CD14-positive monocyte (primary cell): ENCODE measurements at regions not wholly inside any gene's neighbourhood (a gene's known extent, or its start where the extent isn't known, plus 50 kb on each side); places are given as distances from the start of the nearest gene placed in this dataset.

ENCODE experiments used
- DNase-seq, 3 donors: peaks; one replicate each; pipeline ENCODE4 v3.0.0-alpha.2; 2011 to 2022
- H2AFZ ChIP-seq: 2 replicates; pipeline ENCODE4 v1.6.0; 2012; ENCODE audit warnings: mild to moderate bottlenecking, low read depth, low read length, inconsistent platforms; ENCODE audit not compliant: insufficient read depth, poor library complexity, severe bottlenecking
- H3K27ac ChIP-seq, 2 donors: 1 replicate in 1 of 2; 2 replicates in 1 of 2; pipeline ENCODE4 v1.5.1; 2012 to 2013; ENCODE audit warnings: low read length in 2 of 2, control low read depth in 1 of 2, inconsistent platforms in 1 of 2, low read depth in 1 of 2, mild to moderate bottlenecking in 1 of 2
- H3K27me3 ChIP-seq, 2 donors: one replicate each; pipeline versions ENCODE4 v1.6.0 to v1.6.1; 2011 to 2013; ENCODE audit warnings: low read length in 2 of 2; ENCODE audit not compliant: control insufficient read depth in 2 of 2, insufficient read depth in 2 of 2
- H3K36me3 ChIP-seq, 2 donors: replicated peaks in 1 of 2; 1 replicate in 1 of 2; 2 replicates in 1 of 2; pipeline versions ENCODE4 v1.5.1 to v1.6.1; 2012 to 2013; ENCODE audit warnings: low read length in 2 of 2, control low read depth in 1 of 2, inconsistent platforms in 1 of 2, mild to moderate bottlenecking in 1 of 2; ENCODE audit not compliant: insufficient read depth in 2 of 2, control insufficient read depth in 1 of 2
- H3K4me1 ChIP-seq, 2 donors: 1 replicate in 1 of 2; 2 replicates in 1 of 2; pipeline versions ENCODE4 v1.5.1 to v1.6.1; 2012 to 2013; ENCODE audit warnings: low read length in 2 of 2, control low read depth in 1 of 2, inconsistent platforms in 1 of 2, mild to moderate bottlenecking in 1 of 2, moderate library complexity in 1 of 2; ENCODE audit not compliant: insufficient read depth in 2 of 2, control insufficient read depth in 1 of 2
- H3K4me2 ChIP-seq: replicated peaks from 2 replicates; pipeline ENCODE3; 2012; ENCODE audit warnings: low read length, moderate library complexity, mild to moderate bottlenecking; ENCODE audit not compliant: poor library complexity, severe bottlenecking; ENCODE audit errors: extremely low read depth
- H3K4me3 ChIP-seq, 3 experiments: fragments of 200-600 bp in 1 of 3; sonication (generic) in 1 of 3; replicated peaks in 1 of 3; 1 replicate in 2 of 3; 2 replicates in 1 of 3; pipeline ENCODE4 v1.5.1; 2011 to 2013; ENCODE audit warnings: low read length in 3 of 3, mild to moderate bottlenecking in 3 of 3, control low read depth in 2 of 3, low read depth in 2 of 3, inconsistent platforms in 1 of 3, moderate library complexity in 1 of 3
- H3K79me2 ChIP-seq: 2 replicates; pipeline ENCODE4 v1.6.0; 2012; ENCODE audit warnings: mild to moderate bottlenecking, control low read depth, inconsistent platforms, low read length, moderate library complexity; ENCODE audit not compliant: insufficient read depth
- H3K9ac ChIP-seq: 2 replicates; pipeline ENCODE4 v1.6.0; 2017; ENCODE audit warnings: low read length, mild to moderate bottlenecking; ENCODE audit not compliant: insufficient read depth, poor library complexity, severe bottlenecking
- H3K9me3 ChIP-seq, 2 donors: replicated peaks in 1 of 2; 1 replicate in 1 of 2; 2 replicates in 1 of 2; pipeline versions ENCODE4 v1.5.1 to v1.6.1; 2012 to 2013; ENCODE audit warnings: low read length in 2 of 2, control low read depth in 1 of 2; ENCODE audit not compliant: control insufficient read depth in 1 of 2, insufficient read depth in 1 of 2
- H4K20me1 ChIP-seq: 2 replicates; pipeline ENCODE4 v1.6.0; 2012; ENCODE audit warnings: mild to moderate bottlenecking, low read length, control low read depth, moderate library complexity; ENCODE audit not compliant: insufficient read depth
- H3K27ac Mint-ChIP-seq, 7 donors: one replicate each; pipeline ENCODE4 v1.8.0; 2020; ENCODE audit warnings: mild to moderate bottlenecking in 7 of 7, mixed read lengths in 7 of 7, moderate library complexity in 6 of 7, inconsistent platforms in 2 of 7
- H3K27me3 Mint-ChIP-seq, 3 donors: one replicate each; pipeline ENCODE4 v1.8.0; 2021 to 2022; ENCODE audit warnings: low read depth in 3 of 3, mild to moderate bottlenecking in 3 of 3, mixed read lengths in 3 of 3, moderate library complexity in 3 of 3, inconsistent platforms in 1 of 3
- H3K36me3 Mint-ChIP-seq, 2 donors: one replicate each; pipeline ENCODE4 v1.8.0; 2020; ENCODE audit warnings: mixed read lengths in 2 of 2, inconsistent platforms in 1 of 2, mild to moderate bottlenecking in 1 of 2
- H3K4me1 Mint-ChIP-seq: one replicate; pipeline ENCODE4 v1.8.0; 2020; ENCODE audit warnings: mild to moderate bottlenecking, mixed read lengths
- H3K4me3 Mint-ChIP-seq, 2 donors: one replicate each; pipeline ENCODE4 v1.8.0; 2020; ENCODE audit warnings: mild to moderate bottlenecking in 2 of 2, mixed read lengths in 2 of 2, moderate library complexity in 1 of 2
- H3K9me3 Mint-ChIP-seq, 7 donors: one replicate each; pipeline ENCODE4 v1.8.0; 2020 to 2022; ENCODE audit warnings: mixed read lengths in 7 of 7, mild to moderate bottlenecking in 6 of 7, moderate library complexity in 6 of 7, inconsistent platforms in 2 of 7
- WGBS: methylation state at CpG from one replicate; pipeline ENCODE4 v1.1.5; 2013; ENCODE audit warnings: missing lambda C conversion rate; ENCODE audit not compliant: insufficient coverage; 5-methylcytosine and 5-hydroxymethylcytosine counted together
- intact Hi-C, 2 donors: fragments of 100-400 bp; cut with micrococcal nuclease; formaldehyde crosslinking; loops; one replicate each; pipeline versions ENCODE4 v1.15.0 to v1.15.1; 2023
- TF ChIP-seq, protein P1 (sequence below): fragments of 200-600 bp; IDR thresholded peaks from one replicate; pipeline ENCODE4 v1.8.0; 2022; ENCODE audit warnings: antibody characterized with exemption, mild to moderate bottlenecking

- Mint-ChIP-seq H3K27me3 (peaks cover 0 to 2% (median 0%) of the 10 kb centered on the region in 3 donors), H3K9me3 (peaks cover 0 to 5% (median 0%) of the 10 kb centered on the region in 7 donors), H3K36me3 (no peaks in the 10 kb centered on the region), H3K4me1 (no peaks in the 10 kb centered on the region), H3K27ac (no peak overlapping the region), H3K4me3 (no peak overlapping the region)
- H3K4me2 ChIP-seq: no peak overlapping the region
- H3K36me3 ChIP-seq: no peaks in the 10 kb centered on the region
- no peak for DNase-seq
- H3K4me3 ChIP-seq: no peak overlapping the region
- no peaks in the 10 kb centered on the region for H4K20me1 ChIP-seq
- H3K9ac ChIP-seq: no peak overlapping the region
- no CpG with 5 or more reads among the region's 2 CpGs for WGBS
- TF ChIP-seq, protein P1, sequence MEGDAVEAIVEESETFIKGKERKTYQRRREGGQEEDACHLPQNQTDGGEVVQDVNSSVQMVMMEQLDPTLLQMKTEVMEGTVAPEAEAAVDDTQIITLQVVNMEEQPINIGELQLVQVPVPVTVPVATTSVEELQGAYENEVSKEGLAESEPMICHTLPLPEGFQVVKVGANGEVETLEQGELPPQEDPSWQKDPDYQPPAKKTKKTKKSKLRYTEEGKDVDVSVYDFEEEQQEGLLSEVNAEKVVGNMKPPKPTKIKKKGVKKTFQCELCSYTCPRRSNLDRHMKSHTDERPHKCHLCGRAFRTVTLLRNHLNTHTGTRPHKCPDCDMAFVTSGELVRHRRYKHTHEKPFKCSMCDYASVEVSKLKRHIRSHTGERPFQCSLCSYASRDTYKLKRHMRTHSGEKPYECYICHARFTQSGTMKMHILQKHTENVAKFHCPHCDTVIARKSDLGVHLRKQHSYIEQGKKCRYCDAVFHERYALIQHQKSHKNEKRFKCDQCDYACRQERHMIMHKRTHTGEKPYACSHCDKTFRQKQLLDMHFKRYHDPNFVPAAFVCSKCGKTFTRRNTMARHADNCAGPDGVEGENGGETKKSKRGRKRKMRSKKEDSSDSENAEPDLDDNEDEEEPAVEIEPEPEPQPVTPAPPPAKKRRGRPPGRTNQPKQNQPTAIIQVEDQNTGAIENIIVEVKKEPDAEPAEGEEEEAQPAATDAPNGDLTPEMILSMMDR: no peak
- no peak overlapping the region for H2AFZ ChIP-seq
- H3K27ac ChIP-seq: no peak overlapping the region
- no peaks in the 10 kb centered on the region for H3K79me2 ChIP-seq
- peaks cover 0 to 3% of the 10 kb centered on the region in 2 donors for H3K9me3 ChIP-seq
- no peaks in the 10 kb centered on the region for H3K27me3 ChIP-seq
- no peaks in the 10 kb centered on the region for H3K4me1 ChIP-seq
- intact Hi-C loops: no loop called here
These were observed 985.0 kb upstream of the GOT2 start for GRCh38 chr16:59719121-59719520.

- no peak overlapping the region for H3K27ac ChIP-seq
- H3K9me3 ChIP-seq: peaks cover 0 to 10% of the 10 kb centered on the region in 2 donors
- Mint-ChIP-seq H3K9me3 (peaks cover 0 to 6% (median 3%) of the 10 kb centered on the region in 7 donors), H3K27me3 (no peaks in the 10 kb centered on the region), H3K4me3 (no peak overlapping the region), H3K4me1 (no peaks in the 10 kb centered on the region), H3K36me3 (no peaks in the 10 kb centered on the region), H3K27ac (no peak overlapping the region)
- no peaks in the 10 kb centered on the region for H4K20me1 ChIP-seq
- TF ChIP-seq, protein P1: no peak
- H3K79me2 ChIP-seq: no peaks in the 10 kb centered on the region
- intact Hi-C loops: no loop called here
- no peaks in the 10 kb centered on the region for H3K36me3 ChIP-seq
- no peak overlapping the region for H3K4me2 ChIP-seq
- H3K4me3 ChIP-seq: no peak overlapping the region
- H3K9ac ChIP-seq: no peak overlapping the region
- no peak overlapping the region for H2AFZ ChIP-seq
- WGBS: no CpG with 5 or more reads among the region's 8 CpGs
- no peaks in the 10 kb centered on the region for H3K27me3 ChIP-seq
- no peak for DNase-seq
- no peaks in the 10 kb centered on the region for H3K4me1 ChIP-seq
These were observed 973.5 kb upstream of the GOT2 start for GRCh38 chr16:59707436-59708226.
